Loucy (cell line): ENCODE measurements at regions not wholly inside any gene's neighbourhood (a gene's known extent, or its start where the extent isn't known, plus 50 kb on each side); places are given as distances from the start of the nearest gene placed in this dataset.

Experiments used
- H2AFZ ChIP-seq: fragments of 200-600 bp; sonication (generic); 2 replicates; pipeline ENCODE4 v1.6.0; 2016; ENCODE audit warnings: antibody characterized with exemption, mild to moderate bottlenecking, low read length, moderate library complexity
- H3F3A ChIP-seq: fragments of 200-600 bp; 2 replicates; pipeline ENCODE4 v1.6.0; 2016; ENCODE audit warnings: antibody characterized with exemption, low read depth, mild to moderate bottlenecking
- H3K27me3 ChIP-seq: fragments of 200-600 bp; sonication (generic); 2 replicates; pipeline ENCODE4 v1.6.1; 2014; ENCODE audit warnings: low read length, mild to moderate bottlenecking; ENCODE audit not compliant: insufficient read depth, poor library complexity, severe bottlenecking
- H3K36me3 ChIP-seq: fragments of 200-600 bp; sonication (generic); 2 replicates; pipeline ENCODE4 v1.6.1; 2016; ENCODE audit warnings: low read length; ENCODE audit not compliant: insufficient read depth
- H3K4me1 ChIP-seq: fragments of 200-600 bp; sonication (generic); 2 replicates; pipeline ENCODE4 v1.5.1; 2014; ENCODE audit warnings: low read length, mild to moderate bottlenecking; ENCODE audit not compliant: insufficient read depth, poor library complexity, severe bottlenecking
- H3K4me2 ChIP-seq: fragments of 200-600 bp; sonication (generic); 2 replicates; pipeline ENCODE4 v1.6.0; 2014; ENCODE audit warnings: antibody characterized with exemption, low read length, low read depth, mild to moderate bottlenecking; ENCODE audit not compliant: poor library complexity, severe bottlenecking
- H3K4me3 ChIP-seq: fragments of 200-600 bp; sonication (generic); 2 replicates; pipeline ENCODE4 v1.5.1; 2014; ENCODE audit warnings: low read length, mild to moderate bottlenecking, mixed read lengths; ENCODE audit not compliant: poor library complexity, severe bottlenecking
- H3K79me2 ChIP-seq: fragments of 200-600 bp; sonication (generic); 2 replicates; pipeline ENCODE4 v1.6.1; 2014; ENCODE audit warnings: low read length; ENCODE audit not compliant: insufficient read depth
- H3K9ac ChIP-seq: fragments of 200-600 bp; sonication (generic); 2 replicates; pipeline ENCODE4 v1.6.0; 2014; ENCODE audit warnings: mild to moderate bottlenecking, low read depth, low read length, moderate library complexity; ENCODE audit not compliant: poor library complexity, severe bottlenecking
- H3K9me2 ChIP-seq: fragments of 200-600 bp; sonication (generic); replicated peaks from 2 replicates; pipeline ENCODE4 v1.6.1; 2016; ENCODE audit warnings: low read depth, low read length, mixed read lengths
- H3K9me3 ChIP-seq: fragments of 200-600 bp; sonication (generic); 2 replicates; pipeline ENCODE4 v1.6.1; 2014; ENCODE audit warnings: mild to moderate bottlenecking, antibody characterized with exemption, low read length, low read depth; ENCODE audit not compliant: insufficient read depth
- H4K20me1 ChIP-seq: fragments of 200-600 bp; sonication (generic); 2 replicates; pipeline ENCODE4 v1.6.0; 2014; ENCODE audit warnings: antibody characterized with exemption, low read length, mild to moderate bottlenecking; ENCODE audit not compliant: insufficient read depth, poor library complexity, severe bottlenecking
- CTCF ChIP-seq: fragments of 200-600 bp; sonication (generic); conservative IDR thresholded peaks from 2 replicates; pipeline ENCODE4 v1.5.1; 2014; ENCODE audit warnings: mild to moderate bottlenecking, antibody characterized with exemption, low read length
- EZH2phosphoT487 ChIP-seq: fragments of 200-600 bp; IDR thresholded peaks from 2 replicates; pipeline ENCODE4 v1.6.1; 2018; ENCODE audit warnings: antibody characterized with exemption, mild to moderate bottlenecking, moderate library complexity, borderline replicate concordance

GRCh38 chr21:17438635-17439034 lies 74.2 kb upstream of the CXADR start:
- H3K79me2 ChIP-seq, result no peaks in the 10 kb centered on the region
- H3K9ac ChIP-seq, result no peak overlapping the region
- H3K4me2 ChIP-seq, result no peak overlapping the region
- H2AFZ ChIP-seq, result no peak overlapping the region
- no peaks in the 10 kb centered on the region for H3K4me1 ChIP-seq
- H3F3A ChIP-seq, result no peaks in the 10 kb centered on the region
- H3K4me3 ChIP-seq, result no peak overlapping the region
- no peaks in the 10 kb centered on the region for H3K27me3 ChIP-seq
- no peaks in the 10 kb centered on the region for H3K36me3 ChIP-seq
- no peaks in the 10 kb centered on the region for H4K20me1 ChIP-seq
- H3K9me3 ChIP-seq, result no peaks in the 10 kb centered on the region
- no peak for TF ChIP-seq CTCF
- no peak for TF ChIP-seq EZH2phosphoT487
- no peaks in the 10 kb centered on the region for H3K9me2 ChIP-seq

- Histone ChIP-seq H3K4me1 (no peaks in the 10 kb centered on the region), H3K9me3 (no peaks in the 10 kb centered on the region), H3K4me3 (no peak overlapping the region), H4K20me1 (no peaks in the 10 kb centered on the region), H2AFZ (no peak overlapping the region), H3K4me2 (no peak overlapping the region), H3K36me3 (no peaks in the 10 kb centered on the region), H3K79me2 (no peaks in the 10 kb centered on the region), H3K9ac (no peak overlapping the region), H3K9me2 (no peaks in the 10 kb centered on the region), H3K27me3 (no peaks in the 10 kb centered on the region), H3F3A (no peaks in the 10 kb centered on the region)
- no peak for TF ChIP-seq EZH2phosphoT487
- no peak for TF ChIP-seq CTCF
Measured at GRCh38 chr21:17440969-17441368, 71.9 kb upstream of the CXADR start.

- Histone ChIP-seq H3K9ac (no peak overlapping the region), H3K27me3 (no peaks in the 10 kb centered on the region), H3K36me3 (no peaks in the 10 kb centered on the region), H3K4me3 (no peak overlapping the region), H3K79me2 (no peaks in the 10 kb centered on the region), H4K20me1 (no peaks in the 10 kb centered on the region), H3F3A (no peaks in the 10 kb centered on the region), H3K9me2 (no peaks in the 10 kb centered on the region), H3K4me1 (no peaks in the 10 kb centered on the region), H3K4me2 (no peak overlapping the region), H2AFZ (no peak overlapping the region), H3K9me3 (no peaks in the 10 kb centered on the region)
- TF ChIP-seq EZH2phosphoT487 (no peak), CTCF (no peak)
Measured at GRCh38 chr21:17441370-17441769, 71.5 kb upstream of the CXADR start.
